ENCODE measurements at regions not wholly inside any gene's neighbourhood (a gene's known extent, or its start where the extent isn't known, plus 50 kb on each side); places are given as distances from the start of the nearest gene placed in this dataset.
"Not testable (repeated sequence)": the region's sequence is repeated elsewhere in the genome, so short reads cannot be mapped to it uniquely, and the experiment has no call there.

DNA sequence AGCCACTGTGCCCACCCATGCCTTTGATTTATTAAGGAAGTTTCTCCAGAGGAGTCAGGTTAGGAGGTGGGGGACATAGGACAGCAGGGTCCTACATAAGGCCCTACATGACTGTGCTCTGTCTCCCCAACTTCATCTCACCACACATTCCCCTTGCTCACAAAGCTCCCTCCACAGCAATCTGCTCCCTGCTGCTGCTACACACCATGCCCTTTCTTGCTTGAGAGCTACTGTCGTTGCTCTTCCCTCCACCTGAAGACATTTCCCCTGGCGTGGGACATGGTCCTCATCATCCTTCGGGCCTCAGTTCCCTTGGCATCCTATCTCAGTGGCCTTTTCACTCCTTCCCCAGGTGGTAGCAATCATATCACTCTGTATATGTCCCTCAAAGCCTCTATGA is 75.9 kb upstream of the DAPK1 start:
- H3K4me1 ChIP-seq (ENCODE audit: insufficient read depth, low read length), result no peaks in the 10 kb centered on the region
- no peak overlapping the region for H3K27ac ChIP-seq (ENCODE audit: low read depth, low read length)
- no peaks in the 10 kb centered on the region for H3K9me3 ChIP-seq (ENCODE audit: low read length)
- no peaks in the 10 kb centered on the region for H3K27me3 ChIP-seq (ENCODE audit: control insufficient read depth in 1 of 2, insufficient read depth in 2 of 2, low read length in 2 of 2)
- no peaks in the 10 kb centered on the region for H3K36me3 ChIP-seq (ENCODE audit: insufficient read depth, low read length)
- H3K9ac ChIP-seq (ENCODE audit: low read length), result no peak overlapping the region
- no peak overlapping the region for H3K4me3 ChIP-seq (ENCODE audit: low read depth in 1 of 2, low read length in 2 of 2)

- Histone ChIP-seq H3K9me3 (ENCODE audit: low read length) (no peaks in the 10 kb centered on the region), H3K4me3 (ENCODE audit: low read depth in 1 of 2, low read length in 2 of 2) (no peak overlapping the region), H3K4me1 (ENCODE audit: insufficient read depth, low read length) (no peaks in the 10 kb centered on the region), H3K27ac (ENCODE audit: low read depth, low read length) (no peak overlapping the region), H3K27me3 (ENCODE audit: control insufficient read depth in 1 of 2, insufficient read depth in 2 of 2, low read length in 2 of 2) (no peaks in the 10 kb centered on the region), H3K36me3 (ENCODE audit: insufficient read depth, low read length) (no peaks in the 10 kb centered on the region), H3K9ac (ENCODE audit: low read length) (no peak overlapping the region)
Observed at GRCh38 chr9:87422999-87423398, 74.7 kb upstream of the DAPK1 start.

GRCh38 chr9:87423885-87424284 is 73.8 kb upstream of the DAPK1 start:
- H3K27ac ChIP-seq (ENCODE audit: low read depth, low read length); H3K9ac ChIP-seq (ENCODE audit: low read length); H3K27me3 ChIP-seq (ENCODE audit: control insufficient read depth in 1 of 2, insufficient read depth in 2 of 2, low read length in 2 of 2): not testable (repeated sequence)

GRCh38 chr9:87425202-87425601 is 72.5 kb upstream of the DAPK1 start:
- H3K36me3 ChIP-seq (ENCODE audit: insufficient read depth, low read length), result no peaks in the 10 kb centered on the region
- H3K9me3 ChIP-seq (ENCODE audit: low read length), result no peaks in the 10 kb centered on the region
- no peaks in the 10 kb centered on the region for H3K4me1 ChIP-seq (ENCODE audit: insufficient read depth, low read length)
- H3K9ac ChIP-seq (ENCODE audit: low read length), result no peak overlapping the region
- no peak overlapping the region for H3K4me3 ChIP-seq (ENCODE audit: low read depth in 1 of 2, low read length in 2 of 2)
- H3K27ac ChIP-seq (ENCODE audit: low read depth, low read length), result no peak overlapping the region
- H3K27me3 ChIP-seq (ENCODE audit: control insufficient read depth in 1 of 2, insufficient read depth in 2 of 2, low read length in 2 of 2), result no peaks in the 10 kb centered on the region

More at GRCh38 chr9:87423885-87424284, 73.8 kb upstream of the DAPK1 start:
- H3K36me3 ChIP-seq (ENCODE audit: insufficient read depth, low read length); H3K4me3 ChIP-seq (ENCODE audit: low read depth in 1 of 2, low read length in 2 of 2); H3K9me3 ChIP-seq (ENCODE audit: low read length); H3K4me1 ChIP-seq (ENCODE audit: insufficient read depth, low read length): not testable (repeated sequence)

- no peaks in the 10 kb centered on the region for H3K4me1 ChIP-seq (ENCODE audit: insufficient read depth, low read length)
- no peak overlapping the region for H3K27ac ChIP-seq (ENCODE audit: low read depth, low read length)
- no peaks in the 10 kb centered on the region for H3K36me3 ChIP-seq (ENCODE audit: insufficient read depth, low read length)
- no peak overlapping the region for H3K4me3 ChIP-seq (ENCODE audit: low read depth in 1 of 2, low read length in 2 of 2)
- H3K27me3 ChIP-seq (ENCODE audit: control insufficient read depth in 1 of 2, insufficient read depth in 2 of 2, low read length in 2 of 2), result no peaks in the 10 kb centered on the region
- H3K9me3 ChIP-seq (ENCODE audit: low read length), result no peaks in the 10 kb centered on the region
- no peak overlapping the region for H3K9ac ChIP-seq (ENCODE audit: low read length)
Observed at GRCh38 chr9:87427851-87428506, 69.7 kb upstream of the DAPK1 start.

GRCh38 chr9:87428659-87429058 is 69.0 kb upstream of the DAPK1 start:
- Histone ChIP-seq H3K4me3 (ENCODE audit: low read depth in 1 of 2, low read length in 2 of 2) (no peak overlapping the region), H3K9me3 (ENCODE audit: low read length) (no peaks in the 10 kb centered on the region), H3K36me3 (ENCODE audit: insufficient read depth, low read length) (no peaks in the 10 kb centered on the region), H3K9ac (ENCODE audit: low read length) (no peak overlapping the region), H3K27me3 (ENCODE audit: control insufficient read depth in 1 of 2, insufficient read depth in 2 of 2, low read length in 2 of 2) (no peaks in the 10 kb centered on the region), H3K4me1 (ENCODE audit: insufficient read depth, low read length) (no peaks in the 10 kb centered on the region), H3K27ac (ENCODE audit: low read depth, low read length) (no peak overlapping the region)

DNA sequence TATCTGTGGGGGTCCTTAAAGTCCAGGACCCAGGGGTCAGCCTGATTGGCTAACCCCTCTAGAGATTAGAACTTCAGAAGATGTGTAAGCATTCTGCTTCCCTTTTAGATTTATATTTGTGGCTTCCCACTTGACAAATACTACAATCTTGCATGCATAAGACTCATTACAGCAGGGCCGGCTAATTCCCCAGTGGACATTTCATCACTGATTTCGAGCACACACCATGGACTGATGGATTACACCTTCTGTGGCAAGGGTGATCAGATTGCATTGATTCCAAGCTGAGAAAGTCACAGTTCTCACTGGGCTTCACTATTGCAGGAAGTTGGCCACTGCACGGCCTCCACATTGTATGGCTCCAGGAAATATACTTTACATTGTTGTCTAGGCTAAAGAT is 65.8 kb upstream of the DAPK1 start:
- Histone ChIP-seq H3K36me3 (ENCODE audit: insufficient read depth, low read length) (no peaks in the 10 kb centered on the region), H3K27me3 (ENCODE audit: control insufficient read depth in 1 of 2, insufficient read depth in 2 of 2, low read length in 2 of 2) (no peaks in the 10 kb centered on the region), H3K27ac (ENCODE audit: low read depth, low read length) (no peak overlapping the region), H3K4me1 (ENCODE audit: insufficient read depth, low read length) (no peaks in the 10 kb centered on the region), H3K4me3 (ENCODE audit: low read depth in 1 of 2, low read length in 2 of 2) (no peak overlapping the region), H3K9ac (ENCODE audit: low read length) (no peak overlapping the region), H3K9me3 (ENCODE audit: low read length) (no peaks in the 10 kb centered on the region)

DNA sequence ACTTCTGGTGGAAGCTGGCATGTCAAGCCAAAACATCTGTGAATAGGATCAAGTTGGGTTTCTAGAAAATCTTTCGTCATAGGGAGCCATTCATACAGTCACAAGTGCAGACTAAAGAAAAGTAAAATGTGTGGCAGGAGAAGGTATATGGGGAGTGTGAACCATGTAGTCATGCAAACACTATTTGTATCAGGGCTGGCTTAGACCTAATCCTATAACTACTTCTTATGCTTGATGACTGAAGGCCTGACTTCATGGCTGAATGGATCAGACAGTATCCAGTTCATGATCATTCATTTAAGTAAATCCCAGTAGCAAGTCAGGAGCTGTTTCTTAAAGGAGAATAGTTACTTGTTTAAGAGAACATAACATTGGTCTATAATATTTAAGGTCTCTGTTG is 63.8 kb upstream of the DAPK1 start:
- no peaks in the 10 kb centered on the region for H3K27me3 ChIP-seq (ENCODE audit: control insufficient read depth in 1 of 2, insufficient read depth in 2 of 2, low read length in 2 of 2)
- no peak overlapping the region for H3K27ac ChIP-seq (ENCODE audit: low read depth, low read length)
- no peaks in the 10 kb centered on the region for H3K36me3 ChIP-seq (ENCODE audit: insufficient read depth, low read length)
- H3K4me1 ChIP-seq (ENCODE audit: insufficient read depth, low read length), result no peaks in the 10 kb centered on the region
- H3K4me3 ChIP-seq (ENCODE audit: low read depth in 1 of 2, low read length in 2 of 2), result no peak overlapping the region
- no peak overlapping the region for H3K9ac ChIP-seq (ENCODE audit: low read length)
- H3K9me3 ChIP-seq (ENCODE audit: low read length), result no peaks in the 10 kb centered on the region

DNA sequence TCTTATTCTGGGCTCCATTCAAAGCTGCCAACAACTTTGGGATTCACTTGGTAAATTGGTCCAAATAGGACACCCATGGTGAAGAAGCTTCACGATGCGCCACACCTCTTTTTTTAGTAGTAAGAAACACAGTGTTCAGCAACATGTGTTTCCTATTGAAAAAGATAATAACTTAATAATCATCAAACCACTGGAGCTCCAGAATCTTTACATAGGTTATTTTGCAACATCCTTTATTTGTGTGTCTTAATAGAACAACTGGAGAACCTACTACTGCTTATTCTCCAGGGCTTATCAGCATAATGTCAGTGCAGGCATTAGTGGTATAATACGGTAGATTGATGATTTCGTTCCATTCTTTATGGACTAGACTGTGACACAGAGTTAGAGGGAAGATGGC is 63.3 kb upstream of the DAPK1 start:
- no peak overlapping the region for H3K27ac ChIP-seq (ENCODE audit: low read depth, low read length)
- no peaks in the 10 kb centered on the region for H3K9me3 ChIP-seq (ENCODE audit: low read length)
- no peaks in the 10 kb centered on the region for H3K27me3 ChIP-seq (ENCODE audit: control insufficient read depth in 1 of 2, insufficient read depth in 2 of 2, low read length in 2 of 2)
- H3K4me1 ChIP-seq (ENCODE audit: insufficient read depth, low read length), result no peaks in the 10 kb centered on the region
- no peak overlapping the region for H3K9ac ChIP-seq (ENCODE audit: low read length)
- no peak overlapping the region for H3K4me3 ChIP-seq (ENCODE audit: low read depth in 1 of 2, low read length in 2 of 2)
- no peaks in the 10 kb centered on the region for H3K36me3 ChIP-seq (ENCODE audit: insufficient read depth, low read length)

DNA sequence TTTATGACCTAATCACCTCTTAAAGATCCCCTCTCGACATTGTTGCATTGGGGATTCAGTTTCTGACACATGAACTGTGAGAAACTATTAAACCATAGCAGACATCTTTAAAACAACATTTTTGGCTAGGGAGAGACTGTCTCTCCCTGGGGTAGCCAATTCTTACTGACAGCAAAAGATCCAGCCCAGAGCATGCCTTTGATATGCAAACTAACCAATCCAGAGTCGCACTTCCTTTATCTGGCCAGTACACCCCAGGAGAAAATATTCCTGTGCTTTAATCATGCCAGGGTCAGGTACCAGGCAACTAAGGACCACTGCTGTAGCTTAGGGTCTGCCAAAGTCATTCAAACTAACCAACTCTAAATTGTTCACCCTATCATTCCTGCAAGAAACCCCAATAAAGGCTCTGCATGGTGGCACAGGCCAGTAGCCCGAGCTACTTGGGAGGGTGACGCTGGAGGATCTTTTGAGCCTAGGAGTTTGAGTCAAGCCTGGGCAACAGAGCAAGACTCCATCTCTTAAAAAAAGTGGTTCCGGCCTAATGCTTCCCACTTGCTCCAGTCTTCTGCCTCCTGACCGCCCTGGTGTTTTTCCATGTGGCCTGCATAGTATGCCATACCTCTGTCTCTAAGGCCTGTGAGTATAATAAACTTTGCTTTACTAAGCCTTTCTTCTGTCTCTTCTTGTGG is 62.3 kb upstream of the DAPK1 start:
- Histone ChIP-seq H3K27me3 (ENCODE audit: control insufficient read depth in 1 of 2, insufficient read depth in 2 of 2, low read length in 2 of 2) (no peaks in the 10 kb centered on the region), H3K4me3 (ENCODE audit: low read depth in 1 of 2, low read length in 2 of 2) (no peak overlapping the region), H3K4me1 (ENCODE audit: insufficient read depth, low read length) (no peaks in the 10 kb centered on the region), H3K9me3 (ENCODE audit: low read length) (no peaks in the 10 kb centered on the region), H3K36me3 (ENCODE audit: insufficient read depth, low read length) (no peaks in the 10 kb centered on the region), H3K9ac (ENCODE audit: low read length) (no peak overlapping the region), H3K27ac (ENCODE audit: low read depth, low read length) (no peak overlapping the region)

DNA sequence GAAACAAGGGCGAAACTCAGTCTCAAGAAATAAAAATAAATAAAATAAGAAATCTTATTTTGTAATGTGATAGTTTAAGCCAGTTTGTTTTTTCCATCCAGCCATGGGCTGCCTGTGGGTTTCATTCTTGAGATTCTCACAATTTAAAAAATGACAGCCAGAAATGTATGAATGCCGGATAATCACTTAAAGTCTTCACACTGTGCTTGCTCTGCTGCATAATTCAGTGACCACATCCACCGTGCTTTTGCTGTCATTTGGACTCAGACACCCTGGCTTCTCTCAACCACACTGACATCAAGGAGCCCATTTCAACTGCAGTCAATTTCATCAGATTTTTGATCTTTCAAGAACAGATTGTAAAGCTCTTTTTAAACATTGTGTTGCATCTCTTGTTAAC is 61.0 kb upstream of the DAPK1 start:
- H3K4me3 ChIP-seq (ENCODE audit: low read depth in 1 of 2, low read length in 2 of 2), result no peak overlapping the region
- H3K4me1 ChIP-seq (ENCODE audit: insufficient read depth, low read length), result no peaks in the 10 kb centered on the region
- H3K27ac ChIP-seq (ENCODE audit: low read depth, low read length), result no peak overlapping the region
- no peaks in the 10 kb centered on the region for H3K9me3 ChIP-seq (ENCODE audit: low read length)
- H3K9ac ChIP-seq (ENCODE audit: low read length), result no peak overlapping the region
- H3K27me3 ChIP-seq (ENCODE audit: control insufficient read depth in 1 of 2, insufficient read depth in 2 of 2, low read length in 2 of 2), result no peaks in the 10 kb centered on the region
- H3K36me3 ChIP-seq (ENCODE audit: insufficient read depth, low read length), result no peaks in the 10 kb centered on the region

- H3K27ac ChIP-seq (ENCODE audit: low read depth, low read length), result no peak overlapping the region
- no peak overlapping the region for H3K4me3 ChIP-seq (ENCODE audit: low read depth in 1 of 2, low read length in 2 of 2)
- H3K4me1 ChIP-seq (ENCODE audit: insufficient read depth, low read length), result no peaks in the 10 kb centered on the region
- no peak overlapping the region for H3K9ac ChIP-seq (ENCODE audit: low read length)
- no peaks in the 10 kb centered on the region for H3K27me3 ChIP-seq (ENCODE audit: control insufficient read depth in 1 of 2, insufficient read depth in 2 of 2, low read length in 2 of 2)
- no peaks in the 10 kb centered on the region for H3K9me3 ChIP-seq (ENCODE audit: low read length)
- H3K36me3 ChIP-seq (ENCODE audit: insufficient read depth, low read length), result no peaks in the 10 kb centered on the region
Observed at GRCh38 chr9:87437966-87438365, 59.7 kb upstream of the DAPK1 start.
